Thyroid gland (tissue), 4 donors: ENCODE measurements at regions not wholly inside any gene's neighbourhood (a gene's known extent, or its start where the extent isn't known, plus 50 kb on each side); places are given as distances from the start of the nearest gene placed in this dataset.

Source experiments
- DNase-seq, 2 donors: peaks; one replicate each; pipeline ENCODE4 v3.0.0-alpha.2; 2019
- H3K27ac ChIP-seq, 3 donors: fragments of 200-600 bp; sonication (generic); 1 replicate in 2 of 3; 2 replicates in 1 of 3; pipeline ENCODE4 v1.5.1; 2016 to 2019; ENCODE audit warnings: mild to moderate bottlenecking in 1 of 3, moderate library complexity in 1 of 3
- H3K27me3 ChIP-seq: fragments of 200-600 bp; sonication (generic); one replicate; pipeline ENCODE4 v1.5.1; 2019
- H3K36me3 ChIP-seq, 2 donors: fragments of 200-600 bp; sonication (generic); one replicate each; pipeline ENCODE4 v1.5.1; 2016 to 2019
- H3K4me1 ChIP-seq, 2 donors: fragments of 200-600 bp; sonication (generic); one replicate each; pipeline ENCODE4 v1.5.1; 2017 to 2019
- H3K4me3 ChIP-seq, 3 donors: fragments of 200-600 bp; sonication (generic); replicated peaks in 1 of 3; 1 replicate in 2 of 3; 2 replicates in 1 of 3; pipeline ENCODE4 v1.5.1; 2016; ENCODE audit warnings: mild to moderate bottlenecking in 1 of 3
- H3K9me3 ChIP-seq: fragments of 200-600 bp; sonication (generic); one replicate; pipeline ENCODE4 v1.5.1; 2017
- CTCF ChIP-seq, 6 experiments: fragments of 200-600 bp in 3 of 6; fragments of 450-650 bp in 3 of 6; sonication (generic) in 3 of 6; IDR thresholded peaks; one replicate each; pipeline ENCODE4 v1.5.1; 2016 to 2019; ENCODE audit warnings: antibody characterized with exemption in 6 of 6, mild to moderate bottlenecking in 2 of 6, inconsistent platforms in 1 of 6, moderate library complexity in 1 of 6
- POLR2A ChIP-seq, 2 donors: fragments of 450-650 bp; IDR thresholded peaks; one replicate each; pipeline ENCODE4 v1.6.1; 2017; ENCODE audit warnings: antibody characterized with exemption in 2 of 2, mild to moderate bottlenecking in 2 of 2, moderate library complexity in 1 of 2
- WGBS, 2 donors: methylation state at CpG; one replicate each; pipeline ENCODE4 v1.1.5; 2017; 5-methylcytosine and 5-hydroxymethylcytosine counted together
- intact Hi-C: fragments of 100-400 bp; cut with DNase I; formaldehyde crosslinking; loops from one replicate; pipeline ENCODE4 v1.15.1; 2023

GRCh38 chr14:65279510-65279909, 133.0 kb upstream of the FUT8 start:
- Histone ChIP-seq H3K27ac (no peak overlapping the region), H3K27me3 (no peaks in the 10 kb centered on the region), H3K9me3 (no peaks in the 10 kb centered on the region), H3K4me1 (no peaks in the 10 kb centered on the region), H3K4me3 (no peak overlapping the region), H3K36me3 (no peaks in the 10 kb centered on the region)
- TF ChIP-seq CTCF (IDR thresholded peaks at IDR 0.05), result no peak
- TF ChIP-seq POLR2A (IDR thresholded peaks at IDR 0.05), result no peak
- DNase-seq, result no peak
- intact Hi-C loops, result no loop called here
- WGBS, 2 donors, result 98 to 99% methylated on average over 15 to 22 of the region's 22 CpGs

GRCh38 chr14:65279958-65280357, 132.6 kb upstream of the FUT8 start:
- Histone ChIP-seq H3K27me3 (no peaks in the 10 kb centered on the region), H3K4me3 (no peak overlapping the region), H3K9me3 (no peaks in the 10 kb centered on the region), H3K27ac (no peak overlapping the region), H3K36me3 (no peaks in the 10 kb centered on the region), H3K4me1 (no peaks in the 10 kb centered on the region)
- WGBS, 2 donors, result 95 to 97% methylated on average over 25 of the region's 25 CpGs
- TF ChIP-seq POLR2A (IDR thresholded peaks at IDR 0.05) (no peak), CTCF (IDR thresholded peaks at IDR 0.05) (no peak)
- DNase-seq, result no peak
- intact Hi-C loops, result no loop called here

GRCh38 chr14:65280653-65281052, 131.9 kb upstream of the FUT8 start:
- H3K36me3 ChIP-seq, result no peaks in the 10 kb centered on the region
- H3K4me3 ChIP-seq, result no peak overlapping the region
- whole genome bisulfite sequencing, 2 donors, result 97 to 98% methylated on average over 21 to 22 of the region's 22 CpGs
- TF ChIP-seq POLR2A (IDR thresholded peaks at IDR 0.05) (no peak), CTCF (IDR thresholded peaks at IDR 0.05) (no peak)
- no peak overlapping the region for H3K27ac ChIP-seq
- DNase-seq, result no peak
- H3K9me3 ChIP-seq, result no peaks in the 10 kb centered on the region
- intact Hi-C loops, result no loop called here
- no peaks in the 10 kb centered on the region for H3K4me1 ChIP-seq
- no peaks in the 10 kb centered on the region for H3K27me3 ChIP-seq

- Histone ChIP-seq H3K4me3 (no peak overlapping the region), H3K27ac (no peak overlapping the region), H3K4me1 (no peaks in the 10 kb centered on the region), H3K27me3 (no peaks in the 10 kb centered on the region), H3K9me3 (no peaks in the 10 kb centered on the region), H3K36me3 (no peaks in the 10 kb centered on the region)
- no peak for TF ChIP-seq CTCF (IDR thresholded peaks at IDR 0.05)
- no peak for TF ChIP-seq POLR2A (IDR thresholded peaks at IDR 0.05)
- no peak for DNase-seq
- intact Hi-C loops, result no loop called here
- WGBS, 2 donors, result 47 to 62% methylated on average over 12 of the region's 12 CpGs
Observed at GRCh38 chr14:65281991-65282895, 130.3 kb upstream of the FUT8 start.

- Histone ChIP-seq H3K4me3 (no peak overlapping the region), H3K27ac (no peak overlapping the region)
- no peak for TF ChIP-seq CTCF (IDR thresholded peaks at IDR 0.05)
- TF ChIP-seq POLR2A (IDR thresholded peaks at IDR 0.05), result no peak
Observed at GRCh38 chr14:65282896-65283253, 129.7 kb upstream of the FUT8 start.

More at GRCh38 chr14:65282896-65283253, 129.7 kb upstream of the FUT8 start:
- Histone ChIP-seq H3K36me3 (no peaks in the 10 kb centered on the region), H3K9me3 (no peaks in the 10 kb centered on the region), H3K27me3 (no peaks in the 10 kb centered on the region), H3K4me1 (no peaks in the 10 kb centered on the region)
- intact Hi-C loops, result no loop called here
- 88 to 90% methylated on average over 3 of the region's 3 CpGs for WGBS, 2 donors
- DNase-seq, result no peak
